Colon (tissue), 2 donors: ENCODE measurements at regions not wholly inside any gene's neighbourhood (a gene's known extent, or its start where the extent isn't known, plus 50 kb on each side); places are given as distances from the start of the nearest gene placed in this dataset.

Source experiments
- FAIRE-seq: peaks from 2 replicates; lab custom pipeline; 2012; peaks lifted over from hg19 to GRCh38; lab: Jason Lieb, UNC
- donor health status: control.
- donor health status: control.

DNA sequence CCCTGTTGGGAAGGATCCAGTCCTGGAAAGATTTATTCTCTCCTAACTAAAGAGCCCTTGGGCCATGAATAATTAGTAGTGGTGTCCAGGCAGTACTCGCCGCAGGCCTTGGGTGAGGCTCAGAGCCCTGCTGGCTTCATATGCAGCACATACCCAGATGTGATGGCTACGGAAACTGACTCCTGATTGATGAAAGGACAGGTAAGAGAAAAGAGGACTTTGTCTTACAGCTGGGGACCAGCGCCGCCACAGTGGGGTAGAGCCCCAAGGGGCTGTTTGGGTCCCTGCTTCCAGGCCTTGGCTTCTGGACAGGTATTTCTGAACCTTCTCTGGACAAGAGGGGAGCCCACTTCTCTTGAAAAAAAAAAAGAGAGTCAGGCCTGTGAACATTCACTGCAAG is 1680.8 kb downstream of the EFNB2 start:
- no peak for FAIRE-seq

DNA sequence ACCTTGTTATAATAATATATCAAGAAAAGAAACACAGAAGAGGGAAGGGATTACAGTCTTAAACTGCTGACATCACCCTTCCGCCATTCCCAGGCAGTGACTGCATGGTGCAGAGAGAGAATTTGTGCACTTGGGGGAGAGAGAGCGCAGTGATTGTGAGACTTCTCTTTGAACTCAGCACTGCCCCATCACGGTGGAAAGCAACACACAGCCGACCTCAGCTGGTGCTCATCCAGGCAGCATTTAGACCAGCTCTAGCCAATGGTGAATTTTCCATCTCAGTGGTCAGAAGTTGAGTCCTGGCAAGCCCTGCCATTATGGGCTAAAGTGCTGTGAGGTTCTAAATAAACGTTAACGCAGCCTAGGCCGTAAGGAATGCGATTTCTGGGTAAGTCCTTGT is 1681.5 kb downstream of the EFNB2 start:
- FAIRE-seq: no peak

DNA sequence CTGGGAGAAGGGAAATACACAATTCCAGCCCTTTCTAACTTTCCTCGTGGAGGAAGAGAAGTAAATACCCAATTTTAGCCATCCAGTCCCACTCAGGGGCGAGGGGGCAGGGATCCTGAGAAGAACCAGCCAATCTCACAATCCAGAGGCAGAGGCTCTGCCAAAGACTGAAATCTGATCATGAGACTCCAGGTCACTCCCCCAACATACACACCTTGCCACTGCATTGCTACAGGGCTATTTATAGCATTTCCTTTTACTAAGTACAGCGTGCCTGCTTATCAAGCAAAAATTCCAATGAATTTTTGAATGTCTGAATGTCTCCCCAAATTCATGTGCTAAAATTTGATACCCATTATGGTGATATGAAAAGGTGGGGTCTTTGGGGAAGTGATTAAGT is 1687.5 kb downstream of the EFNB2 start:
- FAIRE-seq: no peak

DNA sequence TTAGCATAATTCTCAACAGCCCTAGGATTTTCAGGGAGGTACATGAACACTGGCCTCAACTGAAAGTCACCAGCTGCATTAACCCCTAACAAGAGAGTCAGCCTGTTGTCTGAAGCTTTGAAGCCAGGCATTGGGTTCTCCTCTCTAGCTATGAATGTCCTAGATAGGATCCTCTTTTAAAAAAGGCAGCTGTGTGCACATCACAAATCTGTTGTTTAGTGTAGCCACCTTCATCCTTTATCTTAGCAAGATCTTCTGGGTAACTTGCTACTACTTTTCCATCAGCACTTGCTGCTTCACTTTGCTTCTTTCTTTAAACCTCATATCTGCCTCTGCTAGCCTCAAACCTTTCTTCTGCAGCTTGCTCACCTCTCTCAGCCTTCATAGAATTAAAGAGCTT is 1692.1 kb downstream of the EFNB2 start:
- no peak for FAIRE-seq

DNA sequence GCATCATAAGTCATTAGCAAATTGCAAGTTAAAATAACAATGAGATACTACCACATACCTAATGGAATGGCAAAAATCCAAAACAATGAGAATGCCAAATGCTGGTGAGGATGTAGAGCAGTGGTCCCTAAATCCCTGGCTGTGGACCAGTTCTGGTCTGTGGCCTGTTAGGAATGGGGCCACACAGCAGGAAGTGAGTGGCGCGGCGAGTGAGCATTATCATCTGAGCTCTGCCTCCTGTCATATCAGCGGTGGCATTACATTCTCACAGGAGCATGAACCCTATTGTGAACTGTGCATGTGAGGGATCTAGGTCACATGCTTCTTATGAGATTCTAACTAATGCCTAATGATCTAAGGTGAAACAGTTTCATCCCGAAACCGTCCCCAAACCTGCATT is 1694.4 kb downstream of the EFNB2 start:
- FAIRE-seq: no peak

DNA sequence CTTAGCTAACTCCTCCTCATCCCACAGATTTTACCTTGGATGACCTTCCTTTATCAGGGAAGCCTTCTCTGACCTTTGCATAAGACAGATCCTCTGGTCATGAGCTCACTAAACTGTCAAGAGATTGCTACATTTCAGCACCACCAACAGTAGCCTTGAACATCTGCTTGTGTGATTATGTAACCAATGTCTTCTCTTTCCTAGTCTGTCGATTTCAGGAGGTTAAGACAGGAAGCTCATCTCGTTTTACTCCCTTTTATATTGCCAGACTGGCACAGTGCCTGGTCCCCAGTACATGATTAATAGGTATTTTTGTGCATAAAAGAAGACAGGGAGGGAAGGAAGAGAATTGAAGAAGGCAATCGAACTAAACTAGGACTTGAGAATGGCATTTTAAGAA is 1697.7 kb downstream of the EFNB2 start:
- no peak for FAIRE-seq

DNA sequence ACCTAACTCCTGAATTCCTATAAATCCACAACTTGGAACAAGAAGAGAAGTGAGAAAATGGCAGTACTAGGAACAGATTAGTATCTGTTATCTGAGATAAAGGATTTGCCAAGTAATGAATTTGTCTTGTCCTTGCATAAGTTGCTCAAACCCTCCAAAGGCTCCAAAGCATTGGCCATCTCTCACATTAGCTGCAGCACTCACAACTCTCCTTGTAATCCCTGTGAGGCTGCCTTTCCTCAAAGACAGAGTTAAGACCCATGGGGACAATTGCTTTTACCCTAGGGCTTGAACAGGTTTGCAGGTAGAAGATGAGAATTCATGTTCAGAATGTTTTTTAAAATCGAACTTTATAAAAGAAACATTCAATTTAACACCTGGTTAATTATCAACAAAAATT is 1702.2 kb downstream of the EFNB2 start:
- FAIRE-seq: no peak

DNA sequence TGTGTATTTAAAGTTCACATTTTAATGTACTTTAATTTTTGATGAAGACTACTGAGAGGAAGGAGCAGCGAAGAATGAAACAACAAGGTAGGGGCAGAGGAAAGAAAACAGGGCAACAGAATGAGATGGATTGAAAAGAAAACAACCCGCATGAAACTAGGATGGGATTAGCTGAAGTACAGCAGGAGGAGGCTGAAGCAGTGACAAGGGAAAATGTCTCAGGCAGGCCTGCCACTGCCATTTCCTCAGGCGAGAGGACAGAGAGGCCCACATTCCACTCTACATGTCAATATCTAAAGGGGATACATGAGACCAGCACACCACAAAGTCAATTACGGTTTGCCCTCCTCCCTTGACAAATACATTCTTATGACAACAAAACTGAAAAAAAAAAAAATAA is 1703.2 kb downstream of the EFNB2 start:
- no peak for FAIRE-seq

DNA sequence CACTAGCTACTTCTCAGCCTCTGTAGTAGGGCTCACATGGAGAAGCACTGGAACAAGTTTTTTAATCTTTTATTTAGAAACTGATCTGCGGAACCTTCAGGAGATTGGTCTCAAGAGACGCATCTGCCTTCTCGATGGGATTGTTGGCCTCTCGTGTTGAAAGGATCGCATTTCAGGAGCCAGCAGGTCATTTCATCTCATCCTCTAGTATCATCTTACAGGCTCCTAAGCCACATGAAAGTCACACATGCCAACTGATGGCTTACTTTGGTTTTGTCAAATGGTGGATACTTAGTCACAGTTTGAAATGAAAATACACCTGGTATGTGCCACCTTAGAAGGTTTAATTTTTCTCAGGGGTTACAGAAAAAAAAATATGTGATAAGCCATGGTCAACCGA is 1703.6 kb downstream of the EFNB2 start:
- FAIRE-seq: no peak

DNA sequence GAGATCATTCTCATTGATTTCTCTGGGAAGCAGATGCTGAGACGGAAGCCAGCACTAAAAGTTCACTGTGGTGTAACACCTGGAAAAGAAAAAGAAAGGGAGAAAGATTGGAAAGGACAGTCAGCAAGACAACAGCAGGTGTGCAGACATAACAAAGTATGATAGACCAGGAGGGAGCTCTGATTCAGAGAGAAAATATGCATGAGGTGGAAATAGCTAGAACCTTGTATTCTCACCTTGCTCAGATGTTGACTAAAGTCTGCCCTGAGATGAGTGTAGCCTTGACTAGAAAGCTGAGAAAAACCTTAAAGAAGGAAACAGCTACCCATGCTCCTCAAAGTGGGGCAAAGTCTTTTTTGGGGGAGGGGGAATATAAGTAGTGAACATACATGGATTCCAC is 1711.8 kb downstream of the EFNB2 start:
- FAIRE-seq: no peak

DNA sequence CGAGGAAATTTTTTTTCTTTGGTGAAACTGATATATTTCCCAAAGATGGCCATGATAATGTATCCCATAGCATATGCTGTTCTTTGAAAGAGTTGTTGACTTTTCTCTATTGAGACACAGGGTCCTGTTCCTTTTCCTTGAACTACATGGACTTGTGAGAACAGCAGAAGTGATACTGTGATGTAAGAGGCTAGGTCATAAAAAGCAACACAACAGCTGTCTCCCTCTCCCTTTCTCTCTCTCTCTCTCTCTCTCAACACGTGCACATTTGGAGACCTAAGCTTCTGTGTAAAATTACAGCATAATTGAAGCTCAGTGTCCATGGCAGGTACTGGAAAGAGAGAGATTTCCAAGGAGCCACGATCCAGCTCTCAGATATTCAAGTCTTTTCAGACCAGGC is 1712.4 kb downstream of the EFNB2 start:
- no peak for FAIRE-seq

DNA sequence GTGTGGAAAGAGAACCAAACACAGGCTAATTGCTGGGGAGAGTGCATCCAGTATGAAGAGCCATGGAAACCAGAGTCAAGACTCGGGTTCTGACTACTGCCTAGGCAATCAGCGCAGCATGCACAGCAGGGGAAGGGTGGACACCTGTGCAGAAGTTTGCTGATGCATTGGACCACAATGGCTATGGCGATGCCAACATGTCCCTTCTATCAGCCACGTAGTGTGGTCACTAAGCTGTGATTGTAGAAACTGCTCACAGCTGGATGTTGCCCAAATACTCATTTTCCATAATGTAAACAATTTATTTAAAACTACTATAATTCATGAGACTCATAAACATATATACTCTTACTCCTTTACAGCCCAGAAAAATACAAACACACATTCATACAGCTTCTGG is 1718.2 kb downstream of the EFNB2 start:
- FAIRE-seq: no peak

DNA sequence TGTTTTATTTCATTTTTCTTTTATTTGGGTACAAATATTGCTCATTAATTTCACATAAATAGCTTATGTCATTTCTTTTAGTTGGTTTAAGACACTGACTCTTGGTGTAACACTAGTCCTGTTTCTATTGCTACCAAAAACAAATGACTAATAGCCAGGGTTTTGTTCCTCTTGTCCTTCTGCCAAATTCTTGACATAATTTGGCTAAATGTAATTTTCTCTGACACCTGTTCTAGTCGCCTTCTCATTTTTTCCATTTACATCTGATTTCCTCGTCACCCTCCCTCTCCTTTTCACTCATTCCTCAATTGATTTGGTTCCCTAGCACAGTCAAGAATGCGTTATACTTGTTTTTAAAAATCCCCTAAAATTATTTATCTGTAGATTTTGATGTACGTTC is 1718.7 kb downstream of the EFNB2 start:
- FAIRE-seq: no peak

DNA sequence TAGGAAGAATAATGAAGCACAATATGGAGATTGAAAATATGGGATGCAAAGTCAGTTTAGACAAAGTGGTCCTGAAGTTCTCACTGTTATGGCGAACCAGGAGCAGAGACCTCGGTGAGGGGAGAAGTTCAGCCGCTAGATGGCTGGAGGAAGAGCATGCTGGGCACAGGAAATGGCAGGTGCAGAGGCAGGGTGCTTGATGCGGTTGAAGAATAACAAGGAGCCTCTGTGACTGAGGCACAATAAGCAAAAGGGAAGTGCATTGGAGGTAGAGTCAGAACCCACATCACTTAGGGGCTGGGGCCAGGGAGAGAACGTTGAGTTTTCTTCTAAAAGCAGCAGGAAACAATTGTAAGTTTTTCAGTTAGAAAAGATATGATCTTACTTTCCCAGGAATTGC is 1725.2 kb downstream of the EFNB2 start:
- no peak for FAIRE-seq

DNA sequence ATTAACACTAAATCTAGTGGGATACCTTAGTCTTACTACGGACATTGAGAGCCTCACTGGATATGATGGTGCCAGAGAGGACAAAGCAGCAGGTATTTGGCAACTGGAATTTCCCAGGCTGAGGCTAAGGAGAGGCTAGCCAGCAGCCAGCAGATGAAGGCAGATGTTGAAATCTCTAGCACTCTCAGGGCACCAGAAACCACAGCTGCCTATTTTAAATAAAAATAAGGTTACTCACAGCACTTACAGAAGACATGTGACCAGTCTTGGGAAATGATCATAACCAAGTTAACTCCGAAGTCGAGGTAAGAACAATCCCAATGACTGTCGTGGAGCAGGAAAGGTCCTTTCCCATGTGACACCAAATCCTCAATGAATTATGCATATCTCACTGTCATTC is 1726.0 kb downstream of the EFNB2 start:
- FAIRE-seq: no peak

DNA sequence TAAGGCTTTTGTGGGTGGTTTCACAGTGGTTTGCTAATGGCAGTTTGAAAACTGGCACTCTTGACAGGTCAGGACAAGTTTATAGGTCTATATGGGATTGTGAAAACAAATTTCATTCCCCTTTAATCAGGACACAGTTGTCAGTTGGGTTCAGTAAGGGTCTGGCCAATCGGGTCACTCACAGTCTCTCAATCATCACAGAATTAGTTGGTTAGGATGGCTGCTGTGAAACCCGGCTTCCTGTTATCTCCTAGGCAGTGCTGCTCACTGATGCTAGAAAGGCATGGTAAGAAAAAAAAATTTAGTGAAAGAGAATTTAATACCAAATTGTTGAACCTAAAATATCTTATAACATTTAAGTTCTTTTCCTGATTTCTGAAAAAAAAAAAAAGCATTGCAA is 1730.1 kb downstream of the EFNB2 start:
- FAIRE-seq: no peak

DNA sequence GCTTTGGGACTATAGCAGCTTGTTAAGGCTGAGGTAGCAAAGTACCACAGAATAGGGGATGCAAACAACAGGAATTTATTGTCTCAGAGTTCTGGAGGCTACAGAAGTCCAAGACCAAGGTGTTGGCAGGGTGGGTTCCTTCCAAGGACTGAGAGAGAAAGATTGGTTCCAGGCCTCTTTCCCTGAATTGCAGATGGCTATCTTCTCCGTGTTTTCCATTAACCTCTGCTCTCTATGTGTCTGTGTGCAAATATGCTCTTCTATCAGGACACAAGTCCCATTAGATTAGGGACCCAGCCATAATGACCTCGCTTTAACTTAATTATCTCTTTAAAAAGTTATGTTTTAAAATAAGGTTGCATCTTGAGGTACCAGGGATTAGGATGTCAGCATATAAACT is 1732.9 kb upstream of the SLC10A2 start:
- FAIRE-seq: no peak

DNA sequence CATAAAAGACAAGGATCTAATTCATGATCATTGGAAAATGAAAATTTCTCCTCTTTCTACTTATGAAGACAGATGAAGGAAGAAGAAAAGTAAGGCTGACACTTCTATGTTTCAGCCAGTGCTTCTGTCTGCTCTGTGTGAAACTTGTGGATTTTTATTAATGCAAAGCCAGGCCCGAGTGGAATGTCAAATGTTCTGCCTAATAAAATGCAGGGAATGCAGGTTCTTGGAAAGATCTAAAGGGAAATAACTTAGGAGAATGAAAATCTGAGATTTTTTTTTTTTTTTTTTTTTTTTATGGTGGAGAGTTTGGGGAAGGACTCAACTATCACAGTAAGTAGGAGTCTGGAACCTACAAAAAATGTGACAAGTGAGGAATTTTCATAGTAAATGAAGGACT is 1732.3 kb upstream of the SLC10A2 start:
- FAIRE-seq: no peak

DNA sequence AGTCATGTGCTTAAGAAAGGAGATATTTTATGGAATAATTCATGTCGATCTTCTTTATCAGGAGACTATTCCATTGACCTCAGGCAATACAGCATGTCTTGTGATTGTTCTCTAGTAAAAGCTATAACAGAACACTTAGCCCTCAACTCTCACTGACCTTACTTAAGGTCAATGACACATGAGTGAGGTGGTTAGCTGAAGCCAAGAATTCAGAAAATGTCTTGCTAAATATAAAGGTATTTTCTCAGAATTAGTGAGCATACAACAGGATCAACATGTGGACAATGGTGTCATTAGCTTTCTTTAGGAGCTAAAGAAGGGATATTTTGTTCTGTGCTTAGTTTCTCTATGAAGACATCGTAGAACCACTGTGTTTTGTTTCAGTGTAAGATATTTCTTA is 1730.4 kb upstream of the SLC10A2 start:
- FAIRE-seq: no peak

DNA sequence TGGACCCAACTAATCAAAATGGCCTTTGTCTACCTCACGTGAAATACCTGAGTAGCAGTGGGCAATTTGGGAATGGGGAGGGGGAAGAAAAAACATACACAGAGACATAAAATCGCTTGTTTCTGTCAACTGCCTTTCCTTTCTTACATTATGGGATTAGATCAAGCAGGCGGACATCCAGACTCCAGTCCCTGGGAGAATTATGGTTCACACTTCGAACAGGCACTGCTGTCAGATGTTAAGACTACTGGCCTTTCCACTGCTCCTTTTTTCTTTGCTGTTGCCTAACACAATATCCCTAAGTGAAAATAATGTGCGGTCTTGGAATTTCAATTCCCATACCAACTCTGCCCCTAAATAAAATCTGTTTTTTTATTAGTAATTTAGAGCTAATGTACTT is 1719.7 kb upstream of the SLC10A2 start:
- no peak for FAIRE-seq

DNA sequence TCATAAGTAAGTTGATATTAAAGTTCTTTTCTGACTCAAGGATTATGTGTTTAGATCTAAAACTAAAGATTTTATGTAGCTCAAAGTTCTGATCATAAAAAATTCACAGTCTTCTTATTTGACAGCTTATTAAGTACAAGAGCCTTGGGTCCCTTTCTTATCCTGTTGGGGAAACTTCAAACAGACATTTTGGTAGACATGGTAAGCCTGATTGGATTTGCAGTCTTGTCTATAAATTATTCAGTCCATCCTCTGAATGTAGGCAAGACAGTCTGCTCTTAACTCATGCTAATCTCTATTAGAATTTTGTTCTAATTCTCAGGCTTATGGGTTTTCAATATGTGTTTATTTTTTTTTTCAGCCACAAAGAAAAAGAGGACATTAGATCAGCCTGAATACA is 1718.7 kb upstream of the SLC10A2 start:
- FAIRE-seq: no peak

DNA sequence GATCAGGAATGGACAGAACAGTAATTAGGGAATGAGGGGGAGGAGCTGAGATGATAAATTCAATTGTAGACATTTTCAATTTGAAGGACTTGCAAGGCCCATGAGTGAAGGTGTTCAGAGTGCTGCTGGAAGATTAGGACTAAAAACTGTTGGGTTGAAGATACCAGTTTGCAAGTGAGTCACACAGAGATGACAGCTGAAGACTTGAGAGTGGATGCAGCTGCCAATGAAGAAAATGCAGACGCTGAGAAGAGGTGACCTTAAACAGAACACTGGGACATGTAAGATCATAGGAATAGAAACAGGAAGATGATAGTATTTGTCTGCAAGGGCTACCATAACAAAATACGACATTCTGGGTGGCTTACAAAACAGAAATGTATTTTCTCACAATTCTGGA is 1716.5 kb upstream of the SLC10A2 start:
- no peak for FAIRE-seq

DNA sequence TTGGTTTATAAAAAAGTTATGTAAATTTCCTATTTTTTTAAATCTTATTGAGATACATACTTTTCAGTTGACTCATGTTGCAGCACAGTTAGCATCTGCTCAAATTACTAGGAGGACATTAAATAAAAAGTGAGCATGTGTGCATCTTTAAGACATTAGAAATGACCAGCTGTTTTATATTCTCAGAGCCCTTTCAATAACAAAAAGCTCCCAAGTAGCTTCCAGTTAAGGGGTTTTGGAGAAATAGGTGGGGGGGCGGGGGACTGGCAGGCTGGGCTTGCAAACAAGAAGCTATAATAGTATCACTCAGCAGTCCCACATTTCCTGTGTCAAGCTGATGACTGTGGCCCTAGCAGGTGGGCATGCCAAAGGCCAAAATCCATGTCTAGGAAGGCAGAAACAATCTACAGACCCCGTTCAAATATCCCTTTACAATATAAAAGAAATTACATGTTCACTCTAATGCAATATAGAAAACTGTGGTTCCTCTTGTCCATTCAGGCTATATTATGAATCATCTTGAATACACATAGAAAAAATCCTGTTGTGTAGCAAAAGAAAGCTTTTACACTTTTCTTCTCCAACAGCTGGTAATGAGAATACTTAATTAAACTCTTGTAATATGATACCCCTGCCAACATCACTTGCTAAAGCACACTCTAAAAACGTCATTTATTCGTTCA is 1713.2 kb upstream of the SLC10A2 start:
- FAIRE-seq: no peak

DNA sequence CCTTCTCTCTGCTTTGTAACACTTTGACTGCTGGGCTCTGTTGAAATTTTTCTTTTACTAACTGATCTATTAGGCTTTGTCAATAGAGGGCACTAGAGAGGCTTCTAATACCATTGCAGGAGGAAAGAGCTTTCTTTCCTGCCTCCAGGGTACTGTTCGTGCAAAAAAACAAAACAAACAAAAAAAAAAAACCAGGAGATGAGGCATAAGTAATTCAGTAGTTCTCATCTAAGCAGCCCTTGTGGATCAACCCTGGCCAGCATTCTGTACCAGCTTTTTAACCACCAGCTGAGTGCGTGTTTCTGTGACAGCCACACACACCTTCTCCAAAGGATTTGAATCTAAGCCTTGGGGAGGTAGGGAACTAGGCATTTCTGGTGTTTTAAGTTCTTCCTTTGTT is 1707.6 kb upstream of the SLC10A2 start:
- FAIRE-seq: no peak

DNA sequence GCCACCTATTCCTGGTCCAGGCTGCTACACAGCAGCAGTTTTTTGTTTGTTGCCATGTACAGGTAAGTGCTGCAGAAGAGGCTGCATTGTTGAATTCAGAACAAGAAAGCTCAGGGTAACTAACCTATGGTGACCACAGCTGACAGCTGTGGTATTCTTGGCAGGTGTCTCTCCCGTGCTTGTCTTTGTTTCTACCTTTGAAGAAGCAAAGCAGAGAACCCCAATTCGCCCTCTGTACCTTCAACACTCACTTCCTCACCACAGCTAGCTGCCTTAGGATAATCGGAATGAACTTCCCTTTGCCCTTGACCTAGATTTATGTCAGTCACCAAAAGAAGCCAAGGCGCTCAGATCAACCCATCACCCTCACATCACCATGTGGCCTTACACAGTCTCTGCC is 1703.3 kb upstream of the SLC10A2 start:
- no peak for FAIRE-seq
